Trophoblast cell (in vitro differentiated cells and primary cell): ENCODE measurements at regions not wholly inside any gene's neighbourhood (a gene's known extent, or its start where the extent isn't known, plus 50 kb on each side); places are given as distances from the start of the nearest gene placed in this dataset.

ENCODE experiments used
- DNase-seq, 2 donors: peaks; one replicate each; pipeline ENCODE4 v3.0.0-alpha.2; 2016
- H2AFZ ChIP-seq: 2 replicates; pipeline ENCODE4 v1.6.1; 2013; ENCODE audit warnings: low read length, moderate library complexity, mild to moderate bottlenecking; ENCODE audit not compliant: insufficient read depth, poor library complexity
- H2AK5ac ChIP-seq: 2 replicates; pipeline ENCODE4 v1.6.1; 2013; ENCODE audit warnings: mild to moderate bottlenecking, low read length
- H2BK120ac ChIP-seq: 2 replicates; pipeline ENCODE4 v1.6.1; 2013; ENCODE audit warnings: low read length, mild to moderate bottlenecking, moderate library complexity; ENCODE audit not compliant: insufficient read depth, poor library complexity
- H2BK12ac ChIP-seq: 2 replicates; pipeline ENCODE4 v1.6.1; 2013; ENCODE audit warnings: mild to moderate bottlenecking, low read length, moderate library complexity
- H2BK5ac ChIP-seq: 2 replicates; pipeline ENCODE4 v1.6.1; 2013; ENCODE audit warnings: low read length, low read depth, moderate library complexity, mild to moderate bottlenecking; ENCODE audit not compliant: poor library complexity
- H3K14ac ChIP-seq: 2 replicates; pipeline ENCODE4 v1.6.1; 2013; ENCODE audit warnings: mild to moderate bottlenecking, low read length
- H3K18ac ChIP-seq: 2 replicates; pipeline ENCODE4 v1.6.1; 2013; ENCODE audit warnings: mild to moderate bottlenecking, low read length
- H3K23ac ChIP-seq: 2 replicates; pipeline ENCODE4 v1.6.1; 2013; ENCODE audit warnings: low read length
- H3K27ac ChIP-seq: 2 replicates; pipeline ENCODE4 v1.5.1; 2013; ENCODE audit warnings: low read depth, mild to moderate bottlenecking, inconsistent platforms, low read length, moderate library complexity
- H3K27me3 ChIP-seq: 2 replicates; pipeline ENCODE4 v1.6.1; 2013; ENCODE audit warnings: inconsistent platforms, mild to moderate bottlenecking, low read length, moderate library complexity; ENCODE audit not compliant: insufficient read depth
- H3K36me3 ChIP-seq, 2 experiments: 1 replicate in 1 of 2; 2 replicates in 1 of 2; pipeline ENCODE4 v1.6.1; 2013; ENCODE audit warnings: low read length in 2 of 2, mild to moderate bottlenecking in 2 of 2, moderate library complexity in 1 of 2; ENCODE audit not compliant: insufficient read depth in 2 of 2, control insufficient read depth in 1 of 2
- H3K4ac ChIP-seq: 2 replicates; pipeline ENCODE4 v1.6.1; 2013; ENCODE audit warnings: low read depth, mild to moderate bottlenecking, low read length, moderate library complexity
- H3K4me1 ChIP-seq, 2 experiments: 1 replicate in 1 of 2; 2 replicates in 1 of 2; pipeline ENCODE4 v1.6.1; 2013; ENCODE audit warnings: low read length in 2 of 2, mild to moderate bottlenecking in 2 of 2, moderate library complexity in 1 of 2; ENCODE audit not compliant: insufficient read depth in 2 of 2, control insufficient read depth in 1 of 2
- H3K4me2 ChIP-seq: 2 replicates; pipeline ENCODE4 v1.6.1; 2013; ENCODE audit warnings: inconsistent platforms, mild to moderate bottlenecking, low read length, moderate library complexity
- H3K4me3 ChIP-seq: 2 replicates; pipeline ENCODE4 v1.5.1; 2013; ENCODE audit warnings: mild to moderate bottlenecking, low read depth, low read length, inconsistent platforms
- H3K79me1 ChIP-seq: one replicate; pipeline ENCODE4 v1.6.1; 2013; ENCODE audit warnings: low read length
- H3K79me2 ChIP-seq: 2 replicates; pipeline ENCODE4 v1.6.1; 2013; ENCODE audit warnings: low read length, mild to moderate bottlenecking; ENCODE audit not compliant: control insufficient read depth, insufficient read depth, poor library complexity
- H3K9ac ChIP-seq: 2 replicates; pipeline ENCODE4 v1.6.1; 2013; ENCODE audit warnings: mild to moderate bottlenecking, low read length
- H3K9me3 ChIP-seq: 2 replicates; pipeline ENCODE4 v1.6.1; 2013; ENCODE audit warnings: low read depth, mild to moderate bottlenecking, control low read depth, inconsistent platforms, low read length; ENCODE audit not compliant: insufficient read depth
- H4K12ac ChIP-seq: 2 replicates; pipeline ENCODE4 v1.6.1; 2013; ENCODE audit warnings: low read depth, mild to moderate bottlenecking, low read length, moderate library complexity
- H4K8ac ChIP-seq: 2 replicates; pipeline ENCODE4 v1.6.1; 2013; ENCODE audit warnings: low read depth, mild to moderate bottlenecking, low read length, moderate library complexity
- H4K91ac ChIP-seq: one replicate; pipeline ENCODE4 v1.6.1; 2013; ENCODE audit warnings: low read depth, mild to moderate bottlenecking, low read length, moderate library complexity
- WGBS: extraction: QIAGEN DNeasy Blood & Tissue Kit; methylation state at CpG from one replicate; pipeline ENCODE4 v1.1.7; 2013; ENCODE audit warnings: missing lambda C conversion rate; ENCODE audit not compliant: insufficient read length, insufficient coverage; ENCODE audit errors: extremely low coverage; 5-methylcytosine and 5-hydroxymethylcytosine counted together

- no peak overlapping the region for H3K4me3 ChIP-seq
Observed at GRCh38 chr11:128219731-128220120, 367.6 kb downstream of the ETS1 start.

GRCh38 chr11:128216198-128216597, 371.2 kb downstream of the ETS1 start:
- Histone ChIP-seq H4K12ac (no peak overlapping the region), H3K4ac (no peak overlapping the region), H2AFZ (no peak overlapping the region), H3K18ac (no peak overlapping the region), H3K4me3 (no peak overlapping the region), H4K91ac (no peak overlapping the region), H2AK5ac (no peak overlapping the region), H3K9me3 (peaks cover 7% of the 10 kb centered on the region), H3K4me1 (no peaks in the 10 kb centered on the region), H3K27ac (no peak overlapping the region), H3K79me2 (no peaks in the 10 kb centered on the region), H3K79me1 (peaks cover 15% of the 10 kb centered on the region), H3K4me2 (no peak overlapping the region), H2BK120ac (no peak overlapping the region), H3K23ac (no peak overlapping the region), H3K36me3 (peaks cover 3 to 6% of the 10 kb centered on the region in 2 experiments), H3K27me3 (no peaks in the 10 kb centered on the region), H2BK5ac (no peak overlapping the region), H4K8ac (no peak overlapping the region), H3K14ac (no peak overlapping the region), H3K9ac (no peak overlapping the region), H2BK12ac (no peak overlapping the region)
- WGBS = no CpG with 5 or more reads among the region's 1 CpG
- DNase-seq = no peak

More at GRCh38 chr11:128219731-128220120, 367.6 kb downstream of the ETS1 start:
- no peak overlapping the region for H3K23ac ChIP-seq
- H4K91ac ChIP-seq = peak overlapping the region; percentile 50
- peaks cover 3 to 6% of the 10 kb centered on the region in 2 experiments for H3K36me3 ChIP-seq
- H3K9me3 ChIP-seq = peaks cover 7% of the 10 kb centered on the region
- DNase-seq = no peak
- H2BK5ac ChIP-seq = no peak overlapping the region
- H3K79me2 ChIP-seq = no peaks in the 10 kb centered on the region
- no peak overlapping the region for H3K4ac ChIP-seq
- H3K4me1 ChIP-seq = no peaks in the 10 kb centered on the region
- no peak overlapping the region for H3K9ac ChIP-seq
- H4K8ac ChIP-seq = no peak overlapping the region
- no peak overlapping the region for H4K12ac ChIP-seq
- H2BK12ac ChIP-seq = peak overlapping the region; percentile 42
- no peak overlapping the region for H2AK5ac ChIP-seq
- H2BK120ac ChIP-seq = peak overlapping the region; percentile 21
- peak overlapping the region; percentile 9 for H3K27ac ChIP-seq
- H3K14ac ChIP-seq = peak overlapping the region; percentile 32
- no peaks in the 10 kb centered on the region for H3K27me3 ChIP-seq
- WGBS = no CpG with 5 or more reads among the region's 4 CpGs
- H3K79me1 ChIP-seq = peaks cover 12% of the 10 kb centered on the region
- no peak overlapping the region for H3K18ac ChIP-seq
- H2AFZ ChIP-seq = no peak overlapping the region
- no peak overlapping the region for H3K4me2 ChIP-seq

GRCh38 chr11:128215238-128215882, 372.0 kb downstream of the ETS1 start:
- Histone ChIP-seq H3K23ac (no peak overlapping the region), H4K12ac (no peak overlapping the region), H4K91ac (peak overlapping the region; percentile 33), H3K9ac (no peak overlapping the region), H3K4me3 (no peak overlapping the region), H4K8ac (peak overlapping the region; percentile 37), H3K14ac (no peak overlapping the region), H3K79me2 (no peaks in the 10 kb centered on the region), H3K4me2 (no peak overlapping the region), H2BK5ac (no peak overlapping the region), H2AFZ (no peak overlapping the region), H2AK5ac (peak overlapping the region; percentile 83), H3K36me3 (peaks cover 3 to 6% of the 10 kb centered on the region in 2 experiments), H3K27ac (no peak overlapping the region), H3K4ac (no peak overlapping the region), H2BK120ac (peak overlapping the region; percentile 68), H3K4me1 (no peaks in the 10 kb centered on the region), H3K79me1 (peaks cover 15% of the 10 kb centered on the region), H3K9me3 (peaks cover 7% of the 10 kb centered on the region), H3K27me3 (no peaks in the 10 kb centered on the region), H3K18ac (peak overlapping the region; percentile 49), H2BK12ac (peak overlapping the region; percentile 55)
- no CpG with 5 or more reads among the region's 28 CpGs for WGBS
- no peak for DNase-seq

- no peak overlapping the region for H2AK5ac ChIP-seq
- H4K8ac ChIP-seq = no peak overlapping the region
- H3K4ac ChIP-seq = no peak overlapping the region
- H3K4me2 ChIP-seq = no peak overlapping the region
- no peak overlapping the region for H2AFZ ChIP-seq
- H3K4me1 ChIP-seq = no peaks in the 10 kb centered on the region
- H3K23ac ChIP-seq = no peak overlapping the region
- H3K27me3 ChIP-seq = no peaks in the 10 kb centered on the region
- H2BK120ac ChIP-seq = peak overlapping the region; percentile 0
- no peak overlapping the region for H2BK5ac ChIP-seq
- no peak overlapping the region for H3K4me3 ChIP-seq
- H3K79me1 ChIP-seq = peaks cover 17% of the 10 kb centered on the region
- no peak overlapping the region for H3K14ac ChIP-seq
- no peak overlapping the region for H3K9ac ChIP-seq
- peaks cover 7% of the 10 kb centered on the region for H3K9me3 ChIP-seq
- DNase-seq = no peak
- H3K27ac ChIP-seq = no peak overlapping the region
- peaks cover 3 to 6% of the 10 kb centered on the region in 2 experiments for H3K36me3 ChIP-seq
- H4K91ac ChIP-seq = peak overlapping the region; percentile 64
- no CpG with 5 or more reads among the region's 9 CpGs for WGBS
- H4K12ac ChIP-seq = no peak overlapping the region
- no peaks in the 10 kb centered on the region for H3K79me2 ChIP-seq
- H3K18ac ChIP-seq = no peak overlapping the region
- H2BK12ac ChIP-seq = peak overlapping the region; percentile 5
Observed at GRCh38 chr11:128214263-128214662, 373.1 kb downstream of the ETS1 start.
